HG03045 (cell line): ENCODE measurements at regions not wholly inside any gene's neighbourhood (a gene's known extent, or its start where the extent isn't known, plus 50 kb on each side); places are given as distances from the start of the nearest gene placed in this dataset.
"Not testable (repeated sequence)": the region's sequence is repeated elsewhere in the genome, so short reads cannot be mapped to it uniquely, and the experiment has no call there.

Experiments used
- ATAC-seq: cut with Tn5 transposase; IDR thresholded peaks from one replicate; pipeline ENCODE4 v1.9.1; 2021; ENCODE audit warnings: mild to moderate bottlenecking, moderate library complexity; ENCODE audit not compliant: unreplicated experiment

DNA sequence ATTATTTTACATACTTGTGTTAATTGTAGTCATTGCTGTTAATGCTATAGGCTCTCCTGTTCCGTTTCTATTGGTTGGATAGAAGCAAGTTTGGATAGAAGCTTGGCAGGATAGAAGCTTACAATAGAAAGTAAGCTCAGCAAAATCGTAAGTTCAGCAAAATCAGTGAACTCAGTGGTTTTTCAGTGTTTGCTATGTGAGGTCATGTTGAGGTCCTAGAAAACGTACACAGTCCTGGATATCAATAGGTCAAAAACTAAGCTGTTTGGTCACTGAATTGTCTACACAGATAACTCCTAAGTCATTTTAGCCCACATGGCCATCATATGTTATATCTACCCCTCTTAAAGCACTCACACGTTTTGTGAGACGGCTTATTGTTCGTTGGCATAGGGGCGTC is 299.4 kb downstream of the MAN2A1 start:
- no peak for ATAC-seq

DNA sequence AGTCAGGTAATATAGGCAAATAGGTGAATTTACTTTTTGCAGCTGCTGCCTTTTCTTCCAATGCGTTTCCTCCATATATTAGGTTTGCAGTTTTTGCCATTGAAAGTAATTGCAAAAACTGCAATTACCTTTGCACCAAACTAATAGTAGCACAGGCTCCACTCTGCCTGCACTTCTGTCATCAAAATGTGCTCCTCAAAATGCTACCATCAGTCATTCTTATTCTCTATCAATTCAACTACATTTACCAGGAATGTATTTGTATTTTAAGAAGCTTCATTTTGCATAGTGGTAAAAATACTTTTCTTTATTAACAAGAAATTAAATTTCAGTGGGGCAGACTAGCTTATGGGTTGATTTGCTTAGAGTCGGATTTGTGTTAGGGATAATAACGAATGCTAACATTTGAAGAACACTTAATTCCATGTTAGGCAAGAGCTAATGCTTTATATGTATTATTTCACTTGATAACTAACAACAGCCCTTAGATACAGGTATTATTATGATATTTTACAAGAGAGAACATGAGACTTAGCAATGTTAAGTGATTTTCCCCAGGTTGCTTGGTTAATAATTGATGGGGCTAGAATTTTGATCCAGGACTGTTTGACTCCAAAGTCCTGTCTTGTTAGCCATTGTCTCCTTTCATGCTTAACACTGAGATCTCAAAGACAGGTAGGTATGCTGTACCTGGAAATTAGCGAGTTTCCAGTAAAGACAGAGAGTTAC is 300.4 kb downstream of the MAN2A1 start:
- ATAC-seq = no peak

DNA sequence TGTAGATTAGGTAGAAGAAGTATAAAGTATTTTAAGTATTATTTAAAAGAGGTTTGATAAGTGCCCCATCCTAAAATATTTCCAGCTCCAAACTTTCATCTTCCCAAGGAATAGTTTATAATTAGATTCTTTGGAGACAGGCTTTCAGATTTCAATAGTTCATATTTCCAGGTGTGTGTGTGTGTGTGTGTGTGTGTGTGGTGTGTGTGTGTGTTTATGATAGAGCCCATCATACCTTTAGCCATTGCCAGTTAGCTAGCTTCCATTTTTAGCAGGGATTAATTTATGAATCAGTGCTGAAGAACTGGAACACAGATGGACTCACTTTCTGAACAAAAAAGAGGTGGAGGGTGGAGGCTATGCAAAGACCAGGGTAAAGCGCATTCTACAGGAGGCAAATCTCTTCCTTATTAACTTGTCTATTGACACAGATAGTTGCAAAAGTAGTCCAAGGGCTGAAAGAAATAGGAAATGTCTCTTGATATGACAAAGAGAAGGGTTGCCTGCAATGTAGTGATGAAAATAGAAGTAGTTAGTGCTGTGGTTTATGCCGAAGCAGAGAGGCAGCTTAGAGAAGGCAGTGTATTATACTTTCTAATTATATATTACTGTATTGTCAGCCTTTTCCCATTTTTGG is 301.1 kb downstream of the MAN2A1 start:
- no peak for ATAC-seq

- ATAC-seq = no peak
Measured at GRCh38 chr5:109992264-109992915, 302.7 kb downstream of the MAN2A1 start.

DNA sequence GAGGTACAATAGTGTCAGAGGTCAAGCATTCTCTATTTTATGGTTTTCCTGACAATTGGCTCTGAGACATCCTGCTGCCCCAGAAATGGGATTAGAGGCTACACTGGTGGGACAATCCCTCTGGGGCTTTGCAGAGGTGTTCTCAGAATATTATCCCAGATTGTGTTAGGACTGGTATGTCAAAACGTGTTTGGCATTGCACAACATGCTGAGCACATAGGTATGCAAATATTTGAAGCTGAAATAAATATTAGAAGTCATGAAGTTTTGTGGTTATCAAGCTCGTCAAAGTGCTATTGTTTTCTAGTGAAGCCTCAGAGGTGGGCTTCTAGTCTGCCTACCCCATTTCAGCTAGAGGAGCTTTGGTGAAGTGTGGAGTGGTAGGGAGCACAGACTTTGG is 304.4 kb downstream of the MAN2A1 start:
- no peak for ATAC-seq

DNA sequence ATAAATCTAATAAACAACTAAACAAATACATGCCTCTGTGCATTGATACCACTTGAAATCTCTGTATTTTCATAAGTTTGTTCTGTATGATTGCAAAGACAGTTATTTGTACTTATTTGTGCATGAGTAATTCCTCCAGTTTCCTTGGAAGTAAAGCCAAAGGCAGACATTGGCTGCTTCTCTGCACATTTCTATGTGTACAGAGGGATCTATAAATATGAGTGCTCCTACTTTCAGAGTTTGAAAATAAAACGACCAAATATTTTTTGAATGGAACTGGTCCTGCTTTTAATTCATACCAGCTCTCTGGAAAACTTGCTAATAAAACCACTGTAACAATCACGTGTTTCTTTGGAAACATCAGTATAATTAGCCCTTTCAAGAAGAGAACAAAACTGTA is 306.5 kb downstream of the MAN2A1 start:
- no peak for ATAC-seq

DNA sequence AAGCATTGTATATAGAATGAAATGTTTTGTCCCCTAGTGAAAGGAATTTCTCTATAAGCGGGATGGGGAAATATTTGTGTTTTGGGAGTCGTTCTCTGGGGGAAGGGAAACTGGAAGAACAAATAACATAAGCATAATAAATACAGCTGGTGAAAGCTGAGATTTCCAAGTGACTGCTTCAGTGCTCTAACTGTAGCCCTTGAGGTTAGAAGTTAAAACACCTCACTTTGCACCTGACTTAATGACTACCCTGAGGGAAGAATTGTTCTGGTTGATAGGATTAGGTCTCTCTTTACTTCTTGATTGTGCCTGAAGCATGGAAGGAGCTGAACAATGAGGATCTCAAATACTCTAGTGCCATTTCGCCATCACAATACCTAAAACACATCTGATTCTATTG is 307.4 kb downstream of the MAN2A1 start:
- no peak for ATAC-seq

DNA sequence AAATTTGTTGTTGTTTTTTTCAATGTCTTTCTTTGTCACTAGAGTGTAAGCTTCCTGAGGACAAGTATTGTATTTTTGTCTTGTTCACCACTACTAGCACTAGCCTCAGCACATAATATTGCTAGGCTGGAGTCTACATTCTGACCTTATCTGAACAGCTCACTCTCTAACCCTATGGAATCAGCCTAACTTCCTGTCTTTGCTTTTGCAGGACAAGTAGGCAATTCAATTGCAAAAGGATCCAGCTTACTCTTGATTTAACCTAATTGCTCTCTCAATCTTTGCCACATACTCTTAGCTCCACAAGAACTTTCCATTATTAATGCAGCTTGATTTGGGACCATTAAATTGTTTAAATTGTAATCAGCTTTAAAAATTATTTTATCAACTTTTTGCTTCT is 308.5 kb downstream of the MAN2A1 start:
- ATAC-seq = no peak

DNA sequence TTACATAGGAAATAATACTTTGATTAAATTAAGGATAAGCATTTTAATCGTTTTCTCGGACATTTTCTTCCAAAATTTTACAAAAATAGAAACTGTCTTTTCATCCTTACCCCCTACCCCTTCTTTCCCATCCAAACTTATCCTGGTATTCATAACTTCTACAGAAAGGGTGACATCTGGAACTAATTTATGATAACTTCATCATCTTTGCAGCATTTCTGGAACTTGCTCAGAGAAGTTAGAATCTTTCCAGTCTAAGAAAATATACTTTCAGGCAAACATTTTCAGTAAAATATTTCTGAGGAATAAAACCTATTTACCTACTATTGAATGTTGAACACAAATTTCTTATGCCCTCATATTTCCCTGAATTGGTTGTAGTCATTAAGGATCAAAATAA is 309.0 kb downstream of the MAN2A1 start:
- ATAC-seq = no peak

DNA sequence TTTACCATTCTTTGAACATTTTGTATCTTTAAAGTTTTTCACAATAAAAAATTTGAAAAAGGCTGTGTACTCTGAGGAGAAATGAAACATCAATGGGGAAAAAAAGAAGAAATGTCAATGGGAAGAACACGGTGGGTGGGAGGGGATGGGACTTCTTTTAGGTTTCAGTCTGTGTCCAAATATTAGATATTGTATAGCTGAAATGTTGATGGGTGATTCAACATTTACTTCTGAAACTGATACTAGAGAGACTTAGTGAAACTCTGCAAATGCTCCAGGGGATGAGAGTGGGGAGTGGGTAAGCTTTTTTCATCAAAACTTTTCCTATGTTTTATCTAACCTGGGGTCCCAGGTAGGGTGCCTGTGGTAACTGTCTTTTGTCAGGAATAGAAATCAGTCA is 311.9 kb downstream of the MAN2A1 start:
- ATAC-seq = no peak

DNA sequence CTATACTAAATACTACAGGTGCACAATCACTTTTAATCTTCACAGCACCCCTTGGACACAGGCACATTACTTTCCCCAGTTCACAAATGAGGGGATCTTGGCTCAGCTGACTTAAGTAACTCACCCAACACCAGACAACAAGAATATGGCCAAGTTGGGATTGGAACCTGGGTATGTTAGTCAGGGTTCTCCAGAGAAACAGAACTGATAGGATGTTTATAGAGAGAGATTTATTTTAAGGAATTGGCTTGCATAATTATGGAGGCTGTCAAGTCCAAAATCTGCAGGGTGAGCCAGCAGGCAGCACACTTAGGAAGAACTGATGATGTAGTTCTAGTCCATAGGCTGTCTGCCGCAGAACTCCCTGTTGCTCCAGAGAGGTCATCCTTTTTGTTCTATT is 312.9 kb downstream of the MAN2A1 start:
- ATAC-seq = no peak

DNA sequence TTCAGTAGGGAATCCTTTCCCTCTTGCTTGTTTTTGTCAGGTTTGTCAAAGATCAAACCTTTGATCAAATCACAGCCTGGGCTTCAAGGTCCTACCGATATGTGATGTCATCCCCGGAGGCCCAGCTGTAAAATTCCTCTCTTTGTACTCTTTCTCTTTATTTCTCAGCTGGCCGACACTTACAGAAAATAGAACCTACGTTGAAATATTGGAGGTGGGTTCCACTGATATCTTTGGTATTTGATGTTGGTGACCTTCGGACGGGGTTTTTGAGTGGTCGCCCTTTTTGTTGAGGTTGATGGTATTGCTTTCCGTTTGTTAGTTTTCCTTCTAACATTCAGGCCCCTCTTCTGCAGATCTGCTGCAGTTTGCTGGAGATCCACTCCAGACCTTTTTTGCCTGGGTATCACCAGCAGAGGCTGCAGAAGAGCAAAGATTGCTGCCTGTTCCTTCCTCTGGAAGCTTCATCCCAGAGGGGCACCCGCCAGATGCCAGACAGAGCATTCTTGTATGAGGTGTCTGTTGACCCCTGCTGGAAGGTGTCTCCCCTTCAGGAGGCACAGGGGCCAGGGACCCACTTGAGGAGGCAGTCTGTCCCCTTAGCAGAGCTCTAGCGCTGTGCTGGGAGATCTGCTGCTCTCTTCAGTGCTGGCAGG is 316.3 kb downstream of the MAN2A1 start:
- not testable (repeated sequence) for ATAC-seq

DNA sequence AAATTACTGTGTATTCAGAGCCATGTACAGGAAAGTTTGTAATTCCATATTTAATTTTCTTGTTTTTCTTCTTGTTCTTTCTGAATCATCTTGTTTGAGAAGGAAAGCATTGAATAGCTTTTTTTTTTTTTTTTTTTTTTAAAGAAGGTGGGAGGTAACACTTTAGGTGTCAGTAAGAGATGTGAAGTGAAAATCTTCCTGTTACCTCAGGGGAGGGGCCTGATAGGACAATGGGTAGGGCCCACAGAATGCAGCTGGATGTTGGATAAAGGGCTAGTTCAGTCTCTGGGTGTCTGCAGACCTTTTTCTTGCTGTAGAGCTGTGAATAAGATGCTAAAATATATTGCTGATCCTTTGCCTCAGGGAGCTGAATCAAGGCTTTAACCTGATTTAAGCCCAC is 317.4 kb downstream of the MAN2A1 start:
- ATAC-seq = no peak

DNA sequence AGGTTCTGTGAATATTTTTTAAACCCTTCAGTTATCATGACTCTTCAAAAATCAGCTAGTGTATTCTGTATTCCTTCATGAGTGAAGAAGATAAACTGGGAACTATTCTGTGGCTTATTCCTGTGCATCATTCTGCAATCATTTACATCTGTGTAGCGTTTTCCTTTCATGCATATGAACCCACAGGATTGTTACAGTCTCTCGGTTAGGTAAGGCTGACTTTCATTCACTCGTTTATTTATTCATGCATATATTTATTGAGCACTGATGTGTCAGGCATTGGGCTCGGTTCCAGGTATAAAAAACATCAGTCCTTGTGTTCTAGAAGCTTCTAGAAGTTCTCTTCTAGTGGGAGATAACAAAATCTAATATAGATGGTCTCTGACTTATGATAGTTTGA is 318.4 kb downstream of the MAN2A1 start:
- no peak for ATAC-seq

DNA sequence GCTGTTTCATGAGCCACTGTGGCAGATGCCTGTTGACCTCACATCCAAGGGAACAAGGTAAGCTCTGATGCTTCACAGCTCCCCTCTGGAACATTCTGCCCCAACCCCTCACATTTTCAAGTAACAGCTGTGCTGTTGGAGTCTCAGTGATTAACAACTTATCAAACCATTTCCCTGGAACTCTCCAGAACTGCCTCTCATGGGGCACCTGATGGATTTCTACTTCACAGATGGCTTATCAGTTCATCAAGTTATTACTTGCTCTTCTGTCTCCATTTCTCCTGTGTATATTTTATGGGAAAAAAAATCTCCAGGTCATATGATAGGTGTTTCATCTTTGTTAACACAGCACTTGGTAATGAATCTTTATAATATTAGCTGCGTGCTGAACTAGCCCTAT is 322.4 kb downstream of the MAN2A1 start:
- no peak for ATAC-seq

DNA sequence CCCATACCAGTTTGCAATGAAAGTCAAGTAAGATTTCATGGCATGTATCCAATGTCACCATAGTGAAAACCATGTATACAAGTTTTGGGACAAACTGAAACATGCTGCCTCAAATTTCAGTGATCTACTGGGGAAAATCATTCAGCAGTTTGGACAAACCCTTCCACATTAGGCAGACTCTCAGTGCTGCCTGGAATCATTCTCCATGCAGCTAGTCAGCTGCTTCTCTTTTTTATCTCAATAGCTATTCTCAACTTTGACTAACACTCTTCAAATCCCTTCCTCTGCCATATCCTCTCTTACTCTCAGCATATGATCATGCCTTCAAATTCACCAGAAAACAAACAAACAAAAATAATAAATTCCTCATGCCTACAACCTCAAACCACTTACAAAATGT is 323.3 kb downstream of the MAN2A1 start:
- no peak for ATAC-seq

GRCh38 chr5:110017854-110018253 is 328.1 kb downstream of the MAN2A1 start:
- no peak for ATAC-seq

DNA sequence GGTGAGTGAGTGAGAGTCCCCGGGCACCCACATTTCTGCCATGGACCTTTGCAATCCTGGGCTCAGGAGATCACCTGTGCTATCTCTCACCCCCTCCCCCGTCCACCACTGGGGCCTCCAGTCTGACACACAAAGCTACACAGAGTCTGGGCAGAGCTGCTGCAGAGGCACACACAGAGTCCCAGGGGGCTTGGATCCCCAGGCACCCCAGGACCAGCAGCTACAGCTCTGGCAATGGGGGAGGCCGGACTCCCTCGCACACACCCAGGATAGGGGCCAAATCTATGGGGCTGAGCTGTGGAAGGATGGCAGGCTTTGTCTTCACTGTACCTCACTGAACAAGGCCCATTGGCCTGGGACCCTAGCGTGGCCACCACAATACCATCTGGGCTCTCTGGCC is 328.8 kb downstream of the MAN2A1 start:
- ATAC-seq = no peak

GRCh38 chr5:110019119-110019518 is 329.4 kb downstream of the MAN2A1 start:
- no peak for ATAC-seq

- ATAC-seq = no peak
Measured at GRCh38 chr5:110019780-110020179, 330.1 kb downstream of the MAN2A1 start.

DNA sequence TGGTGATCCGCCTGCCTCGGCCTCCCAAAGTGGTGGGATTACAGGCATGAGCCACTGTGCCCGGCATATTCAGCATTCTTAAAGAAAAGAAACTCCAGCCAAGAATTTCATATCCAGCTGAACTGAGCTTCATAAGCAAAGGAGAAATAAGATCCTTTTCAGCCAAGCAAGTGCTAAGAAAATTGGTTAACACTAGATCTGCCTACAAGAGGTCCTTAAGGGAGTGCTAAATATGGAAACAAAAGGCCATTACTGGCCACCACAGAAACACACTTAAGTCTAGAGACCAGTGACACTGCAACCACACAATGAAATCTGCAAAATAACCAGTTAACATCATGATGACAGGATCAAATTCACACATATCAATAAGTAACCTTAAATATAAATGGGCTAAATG is 331.5 kb downstream of the MAN2A1 start:
- ATAC-seq = no peak

DNA sequence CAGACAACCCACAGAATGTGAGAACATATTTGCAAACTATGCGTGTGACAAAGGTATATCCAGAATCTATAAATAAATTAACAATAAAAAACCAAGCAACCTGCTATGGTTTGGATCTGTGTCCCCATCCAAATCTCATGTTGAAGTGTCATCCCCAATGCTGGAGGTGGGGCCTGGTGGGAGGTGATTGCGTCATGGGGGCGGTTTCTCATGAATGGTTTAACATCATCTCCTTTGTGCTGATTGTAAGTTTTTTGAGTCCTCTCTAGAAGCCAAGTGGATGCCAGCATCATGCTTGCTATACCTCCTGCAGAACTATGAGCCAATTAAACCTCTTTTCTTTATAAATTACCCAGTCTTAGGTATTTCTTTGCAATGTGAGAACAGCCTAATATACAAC is 335.4 kb downstream of the MAN2A1 start:
- no peak for ATAC-seq
